ENCODE measurements at regions not wholly inside any gene's neighbourhood (a gene's known extent, or its start where the extent isn't known, plus 50 kb on each side); places are given as distances from the start of the nearest gene placed in this dataset.
"Not testable (repeated sequence)": the region's sequence is repeated elsewhere in the genome, so short reads cannot be mapped to it uniquely, and the experiment has no call there.

DNA sequence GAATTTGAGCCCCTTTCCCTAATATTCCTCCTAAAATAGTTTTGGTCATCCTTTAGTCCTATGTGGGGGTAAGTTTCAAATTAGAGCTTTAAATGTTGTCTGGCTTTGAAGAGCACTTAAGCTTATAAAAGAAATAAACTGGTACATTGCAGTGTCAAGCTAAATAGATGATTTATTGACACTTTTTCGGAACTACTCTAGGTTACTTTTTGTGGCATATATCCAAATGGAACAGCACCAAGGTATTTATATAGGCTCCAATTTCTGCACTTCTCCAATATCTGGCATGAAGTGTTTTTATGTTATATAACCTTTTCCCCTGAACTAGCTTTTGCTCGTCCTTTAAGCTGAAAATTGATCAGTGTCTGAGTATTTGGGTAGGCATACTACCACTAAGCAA, 402.5 kb downstream of the NFIB start:
- intact Hi-C loops (cut with DNase I) = no loop called here
- no peak for DNase-seq

DNA sequence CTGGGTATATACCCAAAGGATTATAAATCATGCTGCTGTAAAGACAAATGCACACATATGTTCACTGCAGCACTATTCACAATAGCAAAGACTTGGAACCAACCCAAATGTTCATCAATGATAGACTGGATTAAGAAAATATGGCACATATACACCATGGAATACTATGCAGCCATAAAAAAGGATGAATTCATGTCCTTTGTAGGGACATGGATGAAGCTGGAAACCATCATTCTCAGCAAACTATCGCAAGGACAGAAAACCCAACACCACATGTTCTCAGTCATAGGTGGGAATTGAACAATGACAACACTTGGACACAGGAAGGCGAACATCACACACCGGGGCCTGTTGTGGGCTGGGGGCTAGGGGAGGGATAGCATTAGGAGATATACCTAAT, 406.1 kb downstream of the NFIB start:
- intact Hi-C loops (cut with DNase I); DNase-seq: not testable (repeated sequence)

DNA sequence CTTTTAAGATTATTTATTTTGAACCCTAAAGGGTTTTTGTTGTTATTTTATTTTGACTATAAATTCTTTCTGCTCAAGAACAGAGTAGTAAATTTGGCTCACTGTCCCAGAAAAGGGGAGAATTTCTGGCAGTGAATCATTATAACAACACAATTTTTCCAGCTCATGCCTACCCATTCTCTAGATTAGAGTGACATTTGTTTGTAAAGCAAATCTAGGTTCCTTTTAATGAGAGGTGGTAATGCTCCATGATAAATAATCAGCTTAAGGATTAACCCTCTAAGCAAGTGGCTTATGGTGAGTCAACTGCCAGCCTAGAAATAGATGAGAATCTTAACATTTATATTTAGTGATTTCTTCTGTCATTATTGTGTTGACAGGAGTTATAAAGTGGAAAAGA, 409.2 kb downstream of the NFIB start:
- DNase-seq = no peak
- intact Hi-C loops (cut with DNase I) = no loop called here

DNA sequence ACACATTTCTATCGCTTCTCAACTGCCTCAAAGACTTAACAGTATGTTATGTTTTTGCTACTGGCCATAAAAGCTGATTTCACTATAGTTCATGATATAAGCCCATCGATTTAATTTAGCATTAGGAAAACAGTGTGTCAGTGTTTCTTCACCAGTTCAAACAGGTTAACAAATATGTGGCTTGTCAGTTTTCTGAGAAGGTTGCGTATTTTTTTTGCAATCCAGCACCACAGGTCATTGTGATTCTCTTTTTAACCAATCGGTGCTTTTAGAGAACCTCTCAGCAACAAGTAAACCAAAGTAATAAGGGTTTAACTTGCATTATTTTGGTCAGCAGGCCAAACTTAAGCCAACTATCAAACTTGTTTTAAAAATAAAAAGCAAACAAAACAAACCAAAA, 409.6 kb downstream of the NFIB start:
- intact Hi-C loops (cut with DNase I) = no loop called here
- no peak for DNase-seq

DNA sequence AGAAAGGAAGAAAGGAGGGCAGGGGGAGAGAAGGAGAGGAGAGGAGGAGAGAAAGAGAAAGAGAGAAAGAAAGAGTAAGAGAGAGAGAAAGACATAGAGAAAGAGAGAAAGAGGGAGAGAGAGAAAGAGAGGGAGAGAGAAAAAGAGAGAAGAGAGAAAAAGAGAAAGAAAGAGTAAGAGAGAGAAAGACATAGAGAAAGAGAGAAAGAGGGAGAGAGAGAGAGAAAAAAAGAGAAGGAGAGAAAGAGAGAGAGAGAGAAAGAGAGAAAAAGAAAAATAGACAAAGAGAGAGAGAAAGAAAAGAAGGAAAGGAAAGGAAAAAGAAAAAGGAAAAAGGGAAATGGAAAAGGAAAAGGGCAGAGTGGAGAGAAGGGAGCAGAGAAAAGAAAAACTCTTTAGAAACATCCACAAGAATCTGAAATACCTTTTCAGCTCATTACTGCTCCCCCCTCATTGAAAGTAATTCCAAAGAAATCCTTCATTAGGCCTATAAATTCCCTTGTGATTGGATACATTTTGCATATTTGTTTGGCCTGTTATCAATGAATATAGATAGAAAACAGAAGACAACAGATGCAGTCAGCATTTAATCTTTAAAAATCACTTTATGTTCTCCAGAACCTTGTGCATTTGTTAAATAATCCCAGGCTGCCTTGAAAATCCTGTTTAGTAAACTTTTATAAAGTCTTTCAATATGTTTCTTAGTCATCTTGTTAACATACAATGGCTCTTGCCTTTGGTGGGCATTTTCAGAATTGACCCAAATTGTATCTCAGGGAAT, 411.5 kb downstream of the NFIB start:
- intact Hi-C loops (cut with DNase I) = no loop called here
- no peak for DNase-seq

DNA sequence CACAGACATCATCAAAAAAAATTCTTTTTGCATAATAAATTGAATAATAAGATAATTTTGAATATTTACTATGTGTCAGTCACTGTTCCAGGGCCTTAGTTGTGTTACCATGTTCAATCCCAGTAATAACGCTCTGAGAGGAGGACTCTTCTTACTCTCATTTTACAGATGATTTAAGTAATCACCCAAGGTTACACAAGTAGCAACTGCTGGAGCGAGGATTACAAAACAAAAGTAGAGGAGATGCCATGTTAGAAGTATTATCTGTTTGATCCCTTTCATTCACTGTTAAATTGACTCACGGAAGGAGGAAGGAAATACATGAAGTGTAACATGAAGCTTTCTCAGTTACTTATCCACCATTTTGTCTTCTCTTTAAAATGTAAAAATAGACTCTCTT, 412.8 kb downstream of the NFIB start:
- no peak for DNase-seq
- intact Hi-C loops (cut with DNase I) = no loop called here

DNA sequence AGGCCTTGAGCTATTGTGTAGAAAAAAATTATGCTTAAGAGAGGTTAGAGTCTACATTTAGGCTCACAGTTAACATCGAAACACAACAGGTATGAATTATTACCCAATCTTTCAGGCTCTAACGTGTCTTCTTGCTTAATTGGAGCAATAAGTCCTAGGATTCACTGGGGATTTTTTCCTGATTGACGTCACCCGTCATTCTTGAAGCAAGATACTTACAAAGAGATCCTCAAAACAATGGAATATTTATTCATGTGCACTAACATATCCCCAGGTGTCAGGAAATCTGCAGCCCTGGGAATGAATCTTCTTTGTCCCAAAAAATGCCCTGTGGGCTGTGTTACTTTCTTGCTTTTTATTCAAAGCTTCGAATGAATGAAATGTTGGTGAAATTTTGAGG, 413.5 kb downstream of the NFIB start:
- DNase-seq = no peak
- intact Hi-C loops (cut with DNase I) = no loop called here

DNA sequence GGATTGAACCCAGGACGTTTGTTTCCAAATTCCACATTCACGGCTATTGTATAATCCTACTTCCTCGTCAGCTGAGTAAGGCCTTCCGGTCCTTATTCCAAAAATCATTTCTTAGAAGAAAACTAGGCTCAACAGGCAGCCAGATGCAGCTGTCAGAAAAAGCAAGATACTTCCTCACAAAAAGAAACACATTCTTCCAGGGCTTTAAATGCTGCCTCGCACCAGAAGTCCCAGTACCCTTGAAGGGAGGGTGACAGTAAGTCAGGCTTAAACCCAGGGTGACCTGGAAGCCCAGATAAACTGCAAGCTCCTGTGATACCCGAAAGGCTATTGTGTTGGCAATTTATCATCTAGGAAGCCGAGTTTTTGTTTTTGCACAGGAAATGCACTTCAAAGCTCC, 414.0 kb downstream of the NFIB start:
- no peak for DNase-seq
- intact Hi-C loops (cut with DNase I) = no loop called here

DNA sequence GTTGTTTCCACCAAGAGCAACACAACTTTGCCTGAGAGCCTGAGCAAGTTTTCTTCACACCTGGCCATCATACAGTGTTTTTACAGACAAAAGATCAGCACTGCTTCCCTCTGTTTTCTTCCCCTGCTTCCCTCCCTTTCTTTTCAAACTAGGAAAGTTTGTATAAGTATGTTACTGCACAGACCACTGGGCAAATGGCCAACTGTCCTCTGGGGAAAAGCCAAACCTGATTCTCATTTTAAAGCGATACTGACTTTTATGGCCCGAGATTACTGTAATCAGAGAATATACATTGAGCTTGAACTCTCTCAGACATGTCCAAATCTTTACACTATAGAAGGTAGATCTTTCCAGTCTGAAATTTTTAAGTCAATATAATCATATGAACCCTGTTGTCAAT, 415.0 kb downstream of the NFIB start:
- DNase-seq = no peak
- intact Hi-C loops (cut with DNase I) = no loop called here

DNA sequence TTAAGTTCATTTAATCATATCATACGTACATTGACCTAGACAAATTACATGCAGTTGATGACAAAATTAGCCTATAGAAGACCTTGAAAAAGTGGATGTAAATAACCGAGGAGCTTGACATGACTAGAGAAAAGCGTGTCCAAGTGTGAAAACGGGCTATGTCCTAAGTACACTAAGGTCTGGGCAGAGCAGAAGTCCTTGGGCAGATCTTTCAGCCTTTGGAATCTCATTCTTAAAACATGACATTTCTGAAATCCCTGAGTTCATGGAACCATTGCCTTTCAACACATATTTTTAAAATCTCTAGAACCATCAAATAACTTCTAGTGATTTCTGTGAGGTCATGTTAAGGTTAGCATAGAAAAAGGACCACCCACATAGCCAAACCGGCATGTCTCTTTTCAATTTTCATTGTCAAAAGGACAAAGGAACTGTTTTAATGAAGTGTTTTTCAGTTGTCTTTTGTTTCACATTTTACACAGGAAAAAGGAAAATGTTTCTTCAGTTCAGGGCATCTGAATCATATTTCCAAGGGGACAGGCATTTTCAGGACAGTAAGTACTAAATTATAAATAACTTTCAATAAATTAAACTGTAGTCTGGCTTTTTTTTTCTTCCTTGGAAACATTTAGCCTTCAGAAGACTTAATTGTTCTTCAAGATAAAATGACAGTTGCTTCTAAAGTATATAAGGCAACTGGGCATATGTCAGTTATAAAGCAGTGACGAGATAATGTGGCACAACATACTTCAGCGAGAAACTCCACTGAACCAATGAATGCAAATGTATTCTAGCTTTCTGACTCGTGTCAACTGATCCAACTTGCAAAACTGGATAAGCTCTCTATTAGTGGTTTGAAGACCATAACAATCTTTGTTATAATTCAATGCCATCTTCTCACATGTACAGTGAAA, 416.8 kb downstream of the NFIB start:
- no peak for DNase-seq
- intact Hi-C loops (cut with DNase I) = no loop called here

DNA sequence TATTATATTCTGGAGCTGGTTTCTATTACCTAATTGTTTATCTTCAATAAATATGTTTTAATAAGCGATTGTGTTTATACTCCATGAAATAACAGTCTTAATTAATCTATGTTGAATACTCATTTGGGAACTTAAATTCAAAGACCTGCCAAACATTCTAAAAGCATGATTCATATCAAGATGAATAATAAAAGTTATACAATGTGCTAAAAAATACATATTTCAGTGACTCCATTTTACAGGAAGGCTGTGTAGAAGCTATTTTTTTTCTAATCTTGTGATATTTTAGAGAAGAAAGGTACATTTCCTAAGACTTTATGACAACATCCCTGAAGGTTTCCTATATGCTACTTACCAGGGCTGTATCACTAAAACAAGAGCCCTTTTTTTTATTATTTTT, 417.9 kb downstream of the NFIB start:
- intact Hi-C loops (cut with DNase I) = no loop called here
- DNase-seq = no peak

DNA sequence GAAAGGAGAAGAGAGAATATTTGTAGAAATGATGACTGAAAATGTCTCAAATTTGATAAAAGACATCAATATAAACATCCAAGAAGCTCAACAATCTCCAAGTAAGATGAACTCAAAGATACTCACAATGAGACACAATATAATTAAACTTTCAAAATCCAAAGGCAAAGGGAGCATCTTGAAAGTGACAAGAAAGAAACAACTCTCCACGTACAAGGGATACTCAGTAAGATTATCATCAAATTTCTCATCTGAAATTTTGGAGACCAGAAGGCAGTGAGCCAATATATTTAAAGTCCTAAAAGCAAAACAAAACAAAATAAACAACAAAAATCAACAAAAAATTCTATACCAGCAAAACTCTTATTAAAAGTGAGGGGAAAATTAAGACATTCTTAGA, 428.7 kb downstream of the NFIB start:
- intact Hi-C loops (cut with DNase I) = no loop called here
- no peak for DNase-seq

DNA sequence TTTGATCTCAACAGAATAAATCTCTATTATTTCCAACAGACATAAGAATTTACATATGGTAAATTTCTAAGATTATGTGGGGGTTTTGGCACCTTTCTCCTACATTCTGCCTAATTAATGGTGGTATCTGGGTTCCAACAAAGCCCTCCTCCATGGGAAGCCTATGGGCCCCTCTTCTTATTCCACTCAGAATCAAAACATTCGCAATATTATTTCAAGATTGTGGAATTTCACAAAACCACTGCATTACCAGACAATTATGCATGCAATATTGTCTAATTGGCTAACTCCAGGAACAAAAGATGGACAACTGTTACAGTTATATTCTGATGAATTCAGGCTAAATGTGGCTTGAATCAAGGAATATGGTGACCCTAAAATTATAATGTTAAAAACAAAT, 434.0 kb downstream of the NFIB start:
- DNase-seq = no peak
- intact Hi-C loops (cut with DNase I) = no loop called here

DNA sequence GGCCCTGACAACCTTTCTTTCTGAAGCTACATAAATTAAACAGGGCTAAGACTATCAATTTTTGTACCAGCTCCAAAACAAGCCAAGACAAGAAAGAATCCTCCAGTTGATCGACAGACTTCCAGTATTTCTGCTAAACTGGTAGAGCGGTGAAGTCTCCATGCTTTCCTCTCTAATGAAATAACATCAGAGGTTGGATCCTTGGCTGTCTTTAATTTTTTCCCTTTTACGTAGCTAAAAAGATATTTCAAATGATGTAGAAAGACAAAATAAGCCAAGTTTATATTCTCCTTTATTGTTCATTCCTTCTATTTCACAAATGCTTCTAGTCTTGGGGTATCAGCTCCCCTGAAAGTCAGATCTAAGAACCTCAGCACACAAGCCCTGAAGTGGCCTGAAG, 434.9 kb downstream of the NFIB start:
- no peak for DNase-seq

DNA sequence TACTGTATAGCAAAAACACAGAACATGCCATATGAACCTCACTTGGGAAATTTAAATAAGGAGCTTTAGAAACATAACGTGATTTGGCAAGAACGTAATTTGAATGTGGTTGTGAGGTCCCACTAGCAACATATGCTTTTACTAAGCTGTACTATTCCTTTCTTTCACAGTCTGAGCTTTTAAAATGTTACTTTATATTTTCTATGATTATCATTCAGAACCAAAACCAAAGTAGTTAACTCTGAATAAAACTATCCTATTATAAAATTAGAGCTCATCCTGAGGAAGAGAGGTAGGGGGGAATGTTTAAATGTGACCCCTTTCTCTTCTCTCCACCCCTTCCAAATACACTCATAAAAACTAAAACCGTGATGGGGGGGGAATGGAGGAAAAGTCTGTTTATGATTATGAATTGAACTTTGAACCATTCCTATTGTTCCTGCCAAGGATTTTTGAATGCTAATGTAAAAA, 435.7 kb downstream of the NFIB start:
- intact Hi-C loops (cut with DNase I) = no loop called here
- DNase-seq = no peak

More for the DNA sequence above, 434.9 kb downstream of the NFIB start:
- intact Hi-C loops (cut with DNase I) = no loop called here

DNA sequence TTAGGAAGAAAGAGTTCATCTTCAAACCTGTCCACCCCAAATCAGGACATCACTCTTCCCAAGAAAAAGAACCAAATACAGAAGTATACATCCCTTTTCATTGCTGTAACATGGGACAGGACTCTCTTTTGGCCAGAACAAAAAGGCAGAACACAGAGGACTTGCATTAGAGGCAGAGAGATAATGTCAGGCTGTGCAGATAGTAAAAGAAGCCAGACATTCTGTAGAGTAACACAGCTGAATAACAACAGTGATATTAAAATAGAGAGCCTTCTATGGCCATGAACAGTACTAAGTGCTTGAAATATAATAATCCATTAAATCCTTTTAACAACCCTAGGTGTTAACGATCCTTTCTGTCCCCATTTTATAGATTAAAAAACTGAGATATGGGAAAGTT, 437.2 kb downstream of the NFIB start:
- intact Hi-C loops (cut with DNase I) = no loop called here
- no peak for DNase-seq

DNA sequence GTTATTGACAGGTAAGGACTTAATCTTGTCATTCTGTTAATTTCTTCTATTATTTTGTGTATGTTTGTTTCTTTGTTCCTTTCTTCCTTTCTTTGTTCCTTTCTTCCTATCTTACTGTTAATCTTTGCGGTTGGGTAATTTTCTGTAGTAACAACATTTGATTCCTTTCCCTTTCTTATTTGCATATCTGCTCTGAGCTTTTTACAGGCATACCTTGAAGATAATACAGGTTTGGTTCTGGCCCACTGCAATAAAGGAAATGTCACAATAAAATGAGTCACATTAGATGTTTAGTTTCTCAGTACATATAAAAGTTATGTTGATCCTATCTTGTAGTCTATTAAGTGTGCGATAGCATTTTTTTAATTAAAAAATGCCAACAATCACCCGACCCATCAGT, 440.7 kb downstream of the NFIB start:
- intact Hi-C loops (cut with DNase I) = no loop called here

DNA sequence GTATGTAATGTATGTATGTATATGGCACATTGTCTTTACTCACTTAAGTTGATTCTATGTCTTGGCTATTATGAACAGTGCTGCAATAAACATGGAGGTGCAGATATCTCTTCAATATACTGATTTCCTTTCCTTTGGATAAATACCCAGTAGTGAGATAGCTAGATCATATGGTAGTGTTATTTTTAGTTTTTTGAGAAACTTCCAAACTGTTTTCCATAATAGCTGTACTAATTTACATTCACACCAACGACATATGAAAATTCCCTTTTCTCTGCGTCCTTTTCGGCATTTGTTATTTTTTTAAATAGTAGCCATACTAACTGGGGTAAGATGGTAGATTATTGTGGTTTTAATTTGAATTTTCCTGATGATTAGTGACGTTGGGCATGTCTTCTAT, 445.6 kb downstream of the NFIB start:
- intact Hi-C loops (cut with DNase I) = no loop called here
- DNase-seq = no peak

More for the DNA sequence above, 440.7 kb downstream of the NFIB start:
- no peak for DNase-seq

DNA sequence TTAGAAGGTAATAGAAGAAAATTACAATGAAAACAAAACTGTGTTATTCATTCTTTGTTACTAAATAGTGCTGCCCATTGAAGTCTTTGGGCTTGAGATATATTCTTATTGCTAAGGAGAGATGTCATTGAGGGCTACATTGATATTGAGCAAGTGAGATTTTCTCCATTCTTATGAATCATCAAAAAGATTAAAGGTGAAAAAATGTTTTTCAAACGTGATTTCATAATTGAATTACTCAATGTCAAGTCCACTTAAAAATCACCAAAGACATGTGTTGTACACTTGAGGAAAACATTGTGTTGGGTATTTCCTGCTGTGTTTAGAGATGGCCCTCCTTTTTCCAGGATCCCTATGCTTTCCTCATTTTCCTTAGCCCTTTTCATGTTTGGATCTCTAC, 448.1 kb downstream of the NFIB start:
- intact Hi-C loops (cut with DNase I) = no loop called here
- DNase-seq = no peak

DNA sequence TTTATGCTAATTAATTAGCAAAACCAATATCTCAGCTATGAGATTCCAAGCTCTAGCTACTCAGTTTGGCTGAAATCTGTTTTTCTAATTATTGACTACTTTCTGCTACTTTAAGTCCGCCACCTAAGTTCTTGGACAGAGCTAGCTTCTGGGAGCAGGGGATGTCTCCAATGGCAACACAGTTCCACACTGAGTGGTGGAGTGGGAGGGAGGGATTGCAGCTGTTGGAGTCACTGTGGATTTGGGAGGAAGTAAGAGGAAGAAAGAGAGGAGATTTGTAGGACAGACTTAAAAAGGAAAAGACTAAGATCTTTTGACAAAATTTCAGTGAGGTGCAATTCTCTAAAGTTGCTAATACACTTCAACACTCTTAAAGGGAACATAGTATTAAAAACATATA, 450.8 kb downstream of the NFIB start:
- intact Hi-C loops (cut with DNase I) = no loop called here
- peak in 20 of 42 donors; percentile 1 to 45 (median 14) for DNase-seq

DNA sequence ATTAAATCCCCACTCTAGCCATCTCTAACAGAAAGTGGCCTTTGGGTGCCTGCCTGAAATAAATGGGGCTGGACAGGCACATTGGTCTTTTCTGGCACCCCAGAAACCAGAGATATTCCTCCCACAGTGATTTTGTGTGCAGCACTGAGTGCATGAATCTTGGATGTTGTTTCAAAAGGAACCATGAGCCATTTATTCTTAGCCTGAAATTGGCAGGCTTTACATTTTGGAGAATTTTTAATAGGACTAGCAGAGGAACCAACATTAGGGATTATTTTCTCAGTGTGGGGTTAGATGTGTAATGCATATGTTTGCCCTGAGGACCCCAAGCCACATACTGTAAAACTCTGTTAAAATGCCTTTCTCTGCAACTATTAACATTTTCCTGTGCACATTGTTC, 451.3 kb downstream of the NFIB start:
- no peak for DNase-seq
- intact Hi-C loops (cut with DNase I) = no loop called here

Data from head of caudate nucleus (tissue), 42 donors.